Suprapubic skin (tissue), 4 donors: ENCODE measurements at regions not wholly inside any gene's neighbourhood (a gene's known extent, or its start where the extent isn't known, plus 50 kb on each side); places are given as distances from the start of the nearest gene placed in this dataset.
A peak's percentile ranks its signal among the peaks of the same experiment; 100 is the strongest.
"Not testable (repeated sequence)": the region's sequence is repeated elsewhere in the genome, so short reads cannot be mapped to it uniquely, and the experiment has no call there.

Source experiments
- DNase-seq, 2 donors: peaks; one replicate each; pipeline ENCODE4 v3.0.0-alpha.2; 2019; ENCODE audit warnings: low spot score in 2 of 2
- H3K27ac ChIP-seq: fragments of 200-600 bp; sonication (generic); one replicate; pipeline ENCODE4 v1.5.1; 2019
- H3K27me3 ChIP-seq: fragments of 200-600 bp; sonication (generic); one replicate; pipeline ENCODE4 v1.5.1; 2019
- H3K36me3 ChIP-seq: fragments of 200-600 bp; sonication (generic); one replicate; pipeline ENCODE4 v1.5.1; 2019
- H3K4me1 ChIP-seq: fragments of 200-600 bp; sonication (generic); one replicate; pipeline ENCODE4 v1.5.1; 2019
- H3K4me3 ChIP-seq: fragments of 200-600 bp; sonication (generic); one replicate; pipeline ENCODE4 v1.5.1; 2019; ENCODE audit warnings: mild to moderate bottlenecking
- H3K9me3 ChIP-seq: fragments of 200-600 bp; sonication (generic); one replicate; pipeline ENCODE4 v1.5.1; 2019
- CTCF ChIP-seq, 2 donors: fragments of 200-600 bp in 1 of 2; fragments of 450-650 bp in 1 of 2; sonication (generic) in 1 of 2; IDR thresholded peaks; one replicate each; pipeline ENCODE4 v1.5.1; 2016 to 2019; ENCODE audit warnings: antibody characterized with exemption in 2 of 2, mild to moderate bottlenecking in 1 of 2, moderate library complexity in 1 of 2
- EP300 ChIP-seq: sonication (generic); formaldehyde crosslinking; IDR thresholded peaks from one replicate; pipeline ENCODE4 v1.6.1; 2017; ENCODE audit warnings: antibody characterized with exemption
- POLR2A ChIP-seq, 2 donors: fragments of 450-650 bp; IDR thresholded peaks; one replicate each; pipeline ENCODE4 v1.6.1; 2017; ENCODE audit warnings: antibody characterized with exemption in 2 of 2, mild to moderate bottlenecking in 2 of 2, moderate library complexity in 2 of 2
- POLR2AphosphoS5 ChIP-seq, 3 donors: sonication (generic); formaldehyde crosslinking; IDR thresholded peaks; one replicate each; pipeline ENCODE4 v1.6.1; 2017; ENCODE audit warnings: antibody characterized with exemption in 3 of 3
- WGBS: methylation state at CpG from one replicate; pipeline ENCODE4 v1.1.5; 2018; 5-methylcytosine and 5-hydroxymethylcytosine counted together

GRCh38 chr14:104266631-104267575 lies 128.5 kb downstream of the KIF26A start:
- H3K4me1 ChIP-seq = no peaks in the 10 kb centered on the region
- H3K4me3 ChIP-seq = no peak overlapping the region
- H3K36me3 ChIP-seq = no peaks in the 10 kb centered on the region
- 84% methylated on average over 26 of the region's 29 CpGs for WGBS
- no peak overlapping the region for H3K27ac ChIP-seq
- no peak for DNase-seq
- H3K9me3 ChIP-seq = no peaks in the 10 kb centered on the region
- H3K27me3 ChIP-seq = peaks cover 3% of the 10 kb centered on the region
- TF ChIP-seq CTCF (IDR thresholded peaks at IDR 0.05) (no peak), EP300 (no peak), POLR2A (IDR thresholded peaks at IDR 0.05) (no peak), POLR2AphosphoS5 (IDR thresholded peaks at IDR 0.05) (no peak)

GRCh38 chr14:104267895-104268294 lies 129.5 kb downstream of the KIF26A start:
- H3K4me3 ChIP-seq = peak overlapping the region; percentile 7
- H3K27ac ChIP-seq = no peak overlapping the region
- TF ChIP-seq POLR2A (IDR thresholded peaks at IDR 0.05) = no peak
- TF ChIP-seq EP300 = no peak
- no peak for TF ChIP-seq CTCF (IDR thresholded peaks at IDR 0.05)
- peaks cover 3% of the 10 kb centered on the region for H3K27me3 ChIP-seq
- no peaks in the 10 kb centered on the region for H3K4me1 ChIP-seq
- 71% methylated on average over 18 of the region's 18 CpGs for WGBS
- no peaks in the 10 kb centered on the region for H3K9me3 ChIP-seq
- DNase-seq = no peak
- no peaks in the 10 kb centered on the region for H3K36me3 ChIP-seq

GRCh38 chr14:104268295-104268694 lies 129.9 kb downstream of the KIF26A start:
- Histone ChIP-seq H3K9me3 (no peaks in the 10 kb centered on the region), H3K4me1 (no peaks in the 10 kb centered on the region), H3K4me3 (peak overlapping the region; percentile 7), H3K36me3 (no peaks in the 10 kb centered on the region), H3K27ac (no peak overlapping the region), H3K27me3 (peaks cover 3% of the 10 kb centered on the region)
- DNase-seq = no peak
- 75% methylated on average over 7 of the region's 7 CpGs for WGBS
- TF ChIP-seq EP300 (no peak), POLR2A (IDR thresholded peaks at IDR 0.05) (no peak), CTCF (IDR thresholded peaks at IDR 0.05) (no peak), POLR2AphosphoS5 (IDR thresholded peaks at IDR 0.05) (no peak)

GRCh38 chr14:104268725-104269436 lies 130.5 kb downstream of the KIF26A start:
- Histone ChIP-seq H3K4me1 (no peaks in the 10 kb centered on the region), H3K36me3 (no peaks in the 10 kb centered on the region), H3K4me3 (no peak overlapping the region), H3K9me3 (no peaks in the 10 kb centered on the region), H3K27ac (no peak overlapping the region), H3K27me3 (peaks cover 3% of the 10 kb centered on the region)
- TF ChIP-seq POLR2A (IDR thresholded peaks at IDR 0.05) (no peak), CTCF (IDR thresholded peaks at IDR 0.05) (no peak), EP300 (no peak), POLR2AphosphoS5 (IDR thresholded peaks at IDR 0.05) (no peak)
- DNase-seq = no peak
- 73% methylated on average over 16 of the region's 25 CpGs for WGBS

- 88% methylated on average over 11 of the region's 34 CpGs for WGBS
- DNase-seq, H3K27ac ChIP-seq, H3K27me3 ChIP-seq, H3K36me3 ChIP-seq, H3K4me3 ChIP-seq, H3K4me1 ChIP-seq, H3K9me3 ChIP-seq: not testable (repeated sequence)
These were observed 131.3 kb downstream of the KIF26A start for GRCh38 chr14:104269511-104270241.
